ENCODE measurements at regions not wholly inside any gene's neighbourhood (a gene's known extent, or its start where the extent isn't known, plus 50 kb on each side); places are given as distances from the start of the nearest gene placed in this dataset.

- Histone ChIP-seq H3K4me2 (ENCODE audit: insufficient read depth, low read length) (no peak overlapping the region), H3K36me3 (ENCODE audit: control insufficient read depth in 2 of 2, extremely low read depth in 1 of 2, insufficient read depth in 2 of 2, low read length in 2 of 2) (no peaks in the 10 kb centered on the region), H3K9me1 (replicated peaks; ENCODE audit: control insufficient read depth, extremely low read depth, insufficient read depth, low read length) (no peaks in the 10 kb centered on the region), H3K4me3 (replicated peaks in 1 of 3; ENCODE audit: insufficient read depth in 1 of 3, low read depth in 1 of 3, low read length in 3 of 3) (no peak overlapping the region), H3K27me3 (ENCODE audit: control insufficient read depth in 2 of 2, insufficient read depth in 2 of 2, low read length in 2 of 2) (no peaks in the 10 kb centered on the region), H3K4me1 (ENCODE audit: control insufficient read depth, extremely low read depth, insufficient read depth, low read length) (no peaks in the 10 kb centered on the region), H3K9me3 (replicated peaks; ENCODE audit: control insufficient read depth, insufficient read depth, low read length) (peaks cover 13% of the 10 kb centered on the region), H2AFZ (ENCODE audit: low read depth, low read length) (no peak overlapping the region), H4K20me1 (replicated peaks; ENCODE audit: control insufficient read depth, extremely low read depth, insufficient read depth, low read length) (no peaks in the 10 kb centered on the region), H3K27ac (ENCODE audit: insufficient read depth, low read depth, low read length) (no peak overlapping the region), H3K79me2 (ENCODE audit: control insufficient read depth, insufficient read depth, low read length) (no peaks in the 10 kb centered on the region), H3K9ac (replicated peaks; ENCODE audit: extremely low read depth, insufficient read depth, low read length) (no peak overlapping the region)
- BruUV-seq (replicated peaks) = no TSS peak
- ChIA-PET POLR2A (no interaction called here), CTCF (no interaction called here)
- FAIRE-seq (no peak), DNase-seq (ENCODE audit: low read depth, low spot score) (no peak)
- no peak for TF ChIP-seq EZH2 (IDR thresholded peaks at IDR 0.05; ENCODE audit: borderline replicate concordance, low read depth, low read length, severe bottlenecking)
- TF ChIP-seq POLR2AphosphoS5 (IDR thresholded peaks at IDR 0.05; ENCODE audit: insufficient read depth, low read depth, low read length) = no peak
- TF ChIP-seq CTCF (IDR thresholded peaks at IDR 0.05; ENCODE audit: extremely low read depth in 1 of 2, insufficient read depth in 1 of 2, low read depth in 1 of 2, low read length in 2 of 2) = no peak
- no peak for TF ChIP-seq JUN (IDR thresholded peaks at IDR 0.05; ENCODE audit: borderline replicate concordance, insufficient read depth, insufficient read length, low read depth)
- TF ChIP-seq GATA2 (IDR thresholded peaks at IDR 0.05; ENCODE audit: insufficient read depth, insufficient read length, low read depth, low read length) = no peak
- dilution Hi-C loops (cut with MboI; ENCODE audit: extremely low pct_ligation_motif_present, low sequenced_read_pairs) = no loop called here
- intact Hi-C loops (cut with micrococcal nuclease) = no loop called here
Observed at GRCh38 chr13:22198001-22198400, 527.1 kb downstream of the FGF9 start.

- Histone ChIP-seq H3K27me3 (ENCODE audit: control insufficient read depth in 2 of 2, insufficient read depth in 2 of 2, low read length in 2 of 2) (no peaks in the 10 kb centered on the region), H3K9me1 (replicated peaks; ENCODE audit: control insufficient read depth, extremely low read depth, insufficient read depth, low read length) (no peaks in the 10 kb centered on the region), H3K36me3 (ENCODE audit: control insufficient read depth in 2 of 2, extremely low read depth in 1 of 2, insufficient read depth in 2 of 2, low read length in 2 of 2) (no peaks in the 10 kb centered on the region), H4K20me1 (replicated peaks; ENCODE audit: control insufficient read depth, extremely low read depth, insufficient read depth, low read length) (no peaks in the 10 kb centered on the region), H3K79me2 (ENCODE audit: control insufficient read depth, insufficient read depth, low read length) (no peaks in the 10 kb centered on the region), H3K4me1 (ENCODE audit: control insufficient read depth, extremely low read depth, insufficient read depth, low read length) (no peaks in the 10 kb centered on the region), H3K9me3 (replicated peaks; ENCODE audit: control insufficient read depth, insufficient read depth, low read length) (peaks cover 10% of the 10 kb centered on the region), H3K27ac (ENCODE audit: insufficient read depth, low read depth, low read length) (no peak overlapping the region), H3K9ac (replicated peaks; ENCODE audit: extremely low read depth, insufficient read depth, low read length) (no peak overlapping the region), H2AFZ (ENCODE audit: low read depth, low read length) (no peak overlapping the region), H3K4me2 (ENCODE audit: insufficient read depth, low read length) (no peak overlapping the region), H3K4me3 (replicated peaks in 1 of 3; ENCODE audit: insufficient read depth in 1 of 3, low read depth in 1 of 3, low read length in 3 of 3) (no peak overlapping the region)
- DNase-seq (ENCODE audit: low read depth, low spot score) = no peak
- POLR2A ChIA-PET = no interaction called here
- no peak for FAIRE-seq
- CTCF ChIA-PET = no interaction called here
- TF ChIP-seq FOS (IDR thresholded peaks at IDR 0.05; ENCODE audit: borderline replicate concordance, insufficient read depth, low read length) = no peak
- intact Hi-C loops (cut with micrococcal nuclease) = no loop called here
- BruUV-seq (replicated peaks) = no TSS peak
- dilution Hi-C loops (cut with MboI; ENCODE audit: extremely low pct_ligation_motif_present, low sequenced_read_pairs) = no loop called here
Observed at GRCh38 chr13:22198641-22199217, 527.9 kb downstream of the FGF9 start.

Data from endothelial cell of umbilical vein (primary cell).